Neural cell (in vitro differentiated cells): ENCODE measurements at regions not wholly inside any gene's neighbourhood (a gene's known extent, or its start where the extent isn't known, plus 50 kb on each side); places are given as distances from the start of the nearest gene placed in this dataset.
A peak's percentile ranks its signal among the peaks of the same experiment; 100 is the strongest.

Experiments used
- H2AFZ ChIP-seq: fragments of 200-600, 300-800 bp; sonication (generic), shearing (Covaris generic); 2 replicates; pipeline ENCODE4 v1.6.0; 2014; ENCODE audit warnings: low read depth, mild to moderate bottlenecking, antibody characterized with exemption, low read length, moderate library complexity
- H3F3A ChIP-seq: fragments of 200-600 bp; shearing (Covaris generic); 2 replicates; pipeline ENCODE4 v1.6.1; 2016; ENCODE audit warnings: mild to moderate bottlenecking, moderate library complexity, mixed read lengths, antibody characterized with exemption, low read length; ENCODE audit not compliant: insufficient read depth, poor library complexity, severe bottlenecking
- H3K27ac ChIP-seq: fragments of 200-600, 300-800 bp; sonication (generic), shearing (Covaris generic); 2 replicates; pipeline ENCODE4 v1.5.1; 2014; ENCODE audit warnings: mild to moderate bottlenecking, low read length, moderate library complexity
- H3K27me3 ChIP-seq: fragments of 300-800, 200-600 bp; sonication (generic), shearing (Covaris generic); 2 replicates; pipeline ENCODE4 v1.6.0; 2014; ENCODE audit warnings: mild to moderate bottlenecking, low read depth, low read length, moderate library complexity; ENCODE audit not compliant: insufficient read depth
- H3K36me3 ChIP-seq: fragments of 300-800, 200-600 bp; sonication (generic), shearing (Covaris generic); 2 replicates; pipeline ENCODE4 v1.5.1; 2014; ENCODE audit warnings: mild to moderate bottlenecking, antibody characterized with exemption, low read length, moderate library complexity; ENCODE audit not compliant: insufficient read depth
- H3K4me2 ChIP-seq: fragments of 300-800, 200-600 bp; sonication (generic), shearing (Covaris generic); 2 replicates; pipeline ENCODE4 v1.6.0; 2014; ENCODE audit warnings: mild to moderate bottlenecking, low read length
- H3K4me3 ChIP-seq: fragments of 300-800, 200-600 bp; sonication (generic), shearing (Covaris generic); 2 replicates; pipeline ENCODE4 v1.5.1; 2014; ENCODE audit warnings: mild to moderate bottlenecking, low read length, moderate library complexity
- H3K79me2 ChIP-seq: fragments of 200-600 bp; shearing (Covaris generic); replicated peaks from 2 replicates; pipeline ENCODE4 v1.6.0; 2014; ENCODE audit warnings: mild to moderate bottlenecking, low read length, moderate library complexity; ENCODE audit not compliant: insufficient read depth
- H3K9ac ChIP-seq: fragments of 300-800, 200-600 bp; sonication (generic), shearing (Covaris generic); 2 replicates; pipeline ENCODE4 v1.6.1; 2016; ENCODE audit warnings: mild to moderate bottlenecking, low read length, mixed read lengths
- H3K9me2 ChIP-seq: fragments of 200-600 bp; shearing (Covaris generic); 2 replicates; pipeline ENCODE4 v1.6.1; 2016; ENCODE audit warnings: mild to moderate bottlenecking, low read length, mixed read lengths; ENCODE audit not compliant: insufficient read depth
- H3K9me3 ChIP-seq: fragments of 200-600, 300-800 bp; sonication (generic), shearing (Covaris generic); 2 replicates; pipeline ENCODE4 v1.6.1; 2016; ENCODE audit warnings: mild to moderate bottlenecking, mixed run types, low read length, moderate library complexity, mixed read lengths
- H4K20me1 ChIP-seq: fragments of 200-600 bp; shearing (Covaris generic); 2 replicates; pipeline ENCODE4 v1.6.1; 2016; ENCODE audit warnings: mild to moderate bottlenecking, mixed run types; ENCODE audit not compliant: insufficient read depth
- EP300 ChIP-seq: fragments of 450-650 bp; conservative IDR thresholded peaks from 2 replicates; pipeline ENCODE4 v1.6.1; 2014; ENCODE audit warnings: antibody characterized with exemption, mild to moderate bottlenecking, moderate library complexity; ENCODE audit not compliant: poor library complexity, severe bottlenecking
- EZH2 ChIP-seq: fragments of 200-600, 300-800 bp; shearing (Covaris generic), sonication (generic); IDR thresholded peaks from 2 replicates; pipeline ENCODE4 v1.6.1; 2014; ENCODE audit warnings: antibody characterized with exemption, low read length, borderline replicate concordance, mild to moderate bottlenecking; ENCODE audit not compliant: insufficient read depth, poor library complexity, severe bottlenecking
- MXI1 ChIP-seq: fragments of 450-650 bp; conservative IDR thresholded peaks from 2 replicates; pipeline ENCODE4 v1.6.1; 2014; ENCODE audit warnings: antibody characterized with exemption, mild to moderate bottlenecking; ENCODE audit not compliant: poor library complexity, severe bottlenecking
- POLR2AphosphoS5 ChIP-seq: IDR thresholded peaks from 2 replicates; pipeline ENCODE4 v1.6.1; 2012
- RAD21 ChIP-seq: fragments of 450-650 bp; conservative IDR thresholded peaks from 2 replicates; pipeline ENCODE4 v1.6.1; 2014; ENCODE audit warnings: antibody characterized with exemption, mild to moderate bottlenecking, moderate library complexity
- SMC3 ChIP-seq: fragments of 450-650 bp; conservative IDR thresholded peaks from 2 replicates; pipeline ENCODE4 v1.6.1; 2014; ENCODE audit warnings: antibody characterized with exemption, mild to moderate bottlenecking, moderate library complexity; ENCODE audit not compliant: poor library complexity
- TAF1 ChIP-seq: IDR thresholded peaks from 2 replicates; pipeline ENCODE4 v1.6.1; 2012; ENCODE audit warnings: low read depth
- TF ChIP-seq, protein P1 (sequence below): IDR thresholded peaks from 2 replicates; pipeline ENCODE4 v1.6.1; 2012; ENCODE audit warnings: borderline replicate concordance
- TF ChIP-seq, protein P2 (sequence below): fragments of 450-650 bp; IDR thresholded peaks from 2 replicates; pipeline ENCODE4 v1.5.1; 2014; ENCODE audit warnings: antibody characterized with exemption, mild to moderate bottlenecking, moderate library complexity; ENCODE audit not compliant: poor library complexity, severe bottlenecking

DNA sequence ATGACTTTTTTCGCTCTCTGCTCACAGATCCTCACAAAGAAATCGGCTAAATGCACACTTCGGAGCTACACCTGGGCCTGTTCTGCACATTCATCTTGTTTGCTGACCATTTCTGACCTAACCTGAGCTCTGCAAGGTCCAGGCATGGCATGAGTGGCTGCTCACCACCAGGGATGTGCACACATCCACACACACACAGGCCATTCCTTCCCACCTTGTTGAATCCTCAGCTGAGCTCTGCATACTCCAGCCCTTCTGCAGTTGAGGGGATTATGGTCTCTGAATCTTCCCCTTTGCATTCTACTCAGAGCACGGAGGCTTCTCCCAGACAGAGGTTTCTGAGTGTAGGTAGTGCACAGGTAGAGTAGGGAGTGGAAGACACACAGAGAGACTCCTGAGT, 411.9 kb upstream of the B3GAT1 start:
- Histone ChIP-seq H3K9ac (no peak overlapping the region), H3F3A (no peaks in the 10 kb centered on the region), H2AFZ (no peak overlapping the region), H3K79me2 (no peaks in the 10 kb centered on the region), H3K27me3 (no peaks in the 10 kb centered on the region), H3K27ac (no peak overlapping the region), H3K36me3 (no peaks in the 10 kb centered on the region), H3K9me2 (no peaks in the 10 kb centered on the region), H4K20me1 (no peaks in the 10 kb centered on the region), H3K4me2 (no peak overlapping the region), H3K9me3 (no peaks in the 10 kb centered on the region), H3K4me3 (no peak overlapping the region)
- no peak for TF ChIP-seq RAD21
- TF ChIP-seq, protein P1, sequence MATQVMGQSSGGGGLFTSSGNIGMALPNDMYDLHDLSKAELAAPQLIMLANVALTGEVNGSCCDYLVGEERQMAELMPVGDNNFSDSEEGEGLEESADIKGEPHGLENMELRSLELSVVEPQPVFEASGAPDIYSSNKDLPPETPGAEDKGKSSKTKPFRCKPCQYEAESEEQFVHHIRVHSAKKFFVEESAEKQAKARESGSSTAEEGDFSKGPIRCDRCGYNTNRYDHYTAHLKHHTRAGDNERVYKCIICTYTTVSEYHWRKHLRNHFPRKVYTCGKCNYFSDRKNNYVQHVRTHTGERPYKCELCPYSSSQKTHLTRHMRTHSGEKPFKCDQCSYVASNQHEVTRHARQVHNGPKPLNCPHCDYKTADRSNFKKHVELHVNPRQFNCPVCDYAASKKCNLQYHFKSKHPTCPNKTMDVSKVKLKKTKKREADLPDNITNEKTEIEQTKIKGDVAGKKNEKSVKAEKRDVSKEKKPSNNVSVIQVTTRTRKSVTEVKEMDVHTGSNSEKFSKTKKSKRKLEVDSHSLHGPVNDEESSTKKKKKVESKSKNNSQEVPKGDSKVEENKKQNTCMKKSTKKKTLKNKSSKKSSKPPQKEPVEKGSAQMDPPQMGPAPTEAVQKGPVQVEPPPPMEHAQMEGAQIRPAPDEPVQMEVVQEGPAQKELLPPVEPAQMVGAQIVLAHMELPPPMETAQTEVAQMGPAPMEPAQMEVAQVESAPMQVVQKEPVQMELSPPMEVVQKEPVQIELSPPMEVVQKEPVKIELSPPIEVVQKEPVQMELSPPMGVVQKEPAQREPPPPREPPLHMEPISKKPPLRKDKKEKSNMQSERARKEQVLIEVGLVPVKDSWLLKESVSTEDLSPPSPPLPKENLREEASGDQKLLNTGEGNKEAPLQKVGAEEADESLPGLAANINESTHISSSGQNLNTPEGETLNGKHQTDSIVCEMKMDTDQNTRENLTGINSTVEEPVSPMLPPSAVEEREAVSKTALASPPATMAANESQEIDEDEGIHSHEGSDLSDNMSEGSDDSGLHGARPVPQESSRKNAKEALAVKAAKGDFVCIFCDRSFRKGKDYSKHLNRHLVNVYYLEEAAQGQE, result no peak
- TF ChIP-seq, protein P2, sequence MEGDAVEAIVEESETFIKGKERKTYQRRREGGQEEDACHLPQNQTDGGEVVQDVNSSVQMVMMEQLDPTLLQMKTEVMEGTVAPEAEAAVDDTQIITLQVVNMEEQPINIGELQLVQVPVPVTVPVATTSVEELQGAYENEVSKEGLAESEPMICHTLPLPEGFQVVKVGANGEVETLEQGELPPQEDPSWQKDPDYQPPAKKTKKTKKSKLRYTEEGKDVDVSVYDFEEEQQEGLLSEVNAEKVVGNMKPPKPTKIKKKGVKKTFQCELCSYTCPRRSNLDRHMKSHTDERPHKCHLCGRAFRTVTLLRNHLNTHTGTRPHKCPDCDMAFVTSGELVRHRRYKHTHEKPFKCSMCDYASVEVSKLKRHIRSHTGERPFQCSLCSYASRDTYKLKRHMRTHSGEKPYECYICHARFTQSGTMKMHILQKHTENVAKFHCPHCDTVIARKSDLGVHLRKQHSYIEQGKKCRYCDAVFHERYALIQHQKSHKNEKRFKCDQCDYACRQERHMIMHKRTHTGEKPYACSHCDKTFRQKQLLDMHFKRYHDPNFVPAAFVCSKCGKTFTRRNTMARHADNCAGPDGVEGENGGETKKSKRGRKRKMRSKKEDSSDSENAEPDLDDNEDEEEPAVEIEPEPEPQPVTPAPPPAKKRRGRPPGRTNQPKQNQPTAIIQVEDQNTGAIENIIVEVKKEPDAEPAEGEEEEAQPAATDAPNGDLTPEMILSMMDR, result no peak
- TF ChIP-seq EP300, result no peak
- TF ChIP-seq EZH2, result no peak
- TF ChIP-seq SMC3, result no peak
- no peak for TF ChIP-seq MXI1
- no peak for TF ChIP-seq TAF1
- no peak for TF ChIP-seq POLR2AphosphoS5

DNA sequence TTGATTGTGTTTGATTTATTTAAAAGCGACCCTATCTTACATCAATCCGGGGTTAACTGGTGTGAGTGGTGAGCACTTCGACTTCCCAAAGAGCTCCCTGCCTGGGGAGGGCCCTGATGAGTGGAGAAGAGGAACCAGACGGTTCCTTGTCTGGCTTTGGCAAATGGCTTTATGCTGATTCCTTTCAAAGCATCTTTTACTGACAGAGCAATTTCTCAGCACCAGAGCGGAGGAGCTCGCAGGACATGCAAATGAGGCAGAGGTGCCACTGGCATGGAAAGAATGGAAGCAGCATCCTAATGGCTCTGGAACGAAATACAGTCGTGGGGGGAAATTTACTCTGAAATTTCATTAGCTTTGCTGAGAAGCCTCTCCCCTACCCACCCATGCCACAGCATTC, 410.9 kb upstream of the B3GAT1 start:
- no peak for TF ChIP-seq EZH2
- TF ChIP-seq, protein P1, result peak; percentile 36
- Histone ChIP-seq H4K20me1 (no peaks in the 10 kb centered on the region), H2AFZ (no peak overlapping the region), H3K9ac (no peak overlapping the region), H3K27ac (peak overlapping the region; percentile 15), H3K9me2 (no peaks in the 10 kb centered on the region), H3K36me3 (no peaks in the 10 kb centered on the region), H3K9me3 (no peaks in the 10 kb centered on the region), H3F3A (no peaks in the 10 kb centered on the region), H3K4me2 (no peak overlapping the region), H3K79me2 (no peaks in the 10 kb centered on the region), H3K4me3 (no peak overlapping the region), H3K27me3 (no peaks in the 10 kb centered on the region)
